ENCODE measurements at regions not wholly inside any gene's neighbourhood (a gene's known extent, or its start where the extent isn't known, plus 50 kb on each side); places are given as distances from the start of the nearest gene placed in this dataset.

DNA sequence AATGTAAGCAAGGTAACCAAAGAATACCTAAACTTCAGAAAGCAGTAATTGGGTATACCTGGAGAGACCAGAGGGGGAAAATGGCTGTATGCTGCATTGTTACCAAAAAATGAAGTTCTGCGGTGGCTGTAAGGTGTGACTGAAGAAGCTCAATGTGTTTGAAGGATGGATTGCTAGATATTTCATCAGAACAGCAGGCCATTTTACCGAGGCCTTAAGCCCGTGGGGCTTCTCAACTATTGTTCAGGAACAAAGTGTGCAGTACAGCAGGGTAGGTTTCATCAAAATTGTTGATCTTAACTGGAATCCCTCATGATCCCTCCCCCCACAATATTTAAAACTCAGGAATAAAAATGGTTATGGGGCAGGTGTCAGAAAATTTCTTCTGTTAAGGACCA is 204.0 kb upstream of the GHITM start:
- DNase-seq = no peak

DNA sequence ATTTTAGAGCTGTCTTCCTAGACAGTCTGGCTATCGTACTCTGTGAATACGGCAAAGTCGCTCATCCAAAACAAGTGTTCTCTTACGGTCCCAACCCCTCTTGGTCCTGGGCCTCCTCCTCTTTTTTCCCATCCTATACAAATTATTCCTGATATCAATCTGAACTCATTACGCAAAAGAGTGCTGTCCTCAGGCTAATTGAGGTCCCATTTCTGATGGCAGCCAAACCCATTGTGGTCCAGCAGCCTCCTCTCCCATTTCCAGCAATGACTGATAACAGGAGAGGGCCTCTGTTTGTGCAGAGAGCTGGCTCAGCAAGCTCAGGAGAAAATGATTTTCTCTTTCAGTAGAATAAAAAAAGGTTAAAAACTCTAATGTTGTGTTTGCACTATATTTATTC is 203.4 kb upstream of the GHITM start:
- DNase-seq = no peak

DNA sequence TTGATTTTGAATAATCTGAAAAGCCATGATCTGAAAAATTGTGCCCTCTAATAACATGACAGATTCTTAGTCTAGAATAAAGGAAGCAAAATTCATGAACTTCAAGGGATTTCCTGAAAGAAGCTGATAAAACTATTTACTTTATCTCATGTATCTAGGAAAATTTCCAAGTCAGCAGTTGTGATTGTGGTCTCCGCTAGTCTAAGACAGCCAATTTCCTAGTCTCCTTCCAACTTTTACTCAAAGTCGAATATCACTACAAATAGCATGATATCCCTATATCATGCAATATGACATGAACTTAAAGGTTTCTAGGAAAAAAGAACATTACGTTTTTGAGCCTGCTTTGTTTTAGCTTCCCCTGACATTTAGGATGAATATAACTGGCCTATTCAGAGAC is 202.1 kb upstream of the GHITM start:
- DNase-seq = peak in 1 of 3 donors; percentile 13

DNA sequence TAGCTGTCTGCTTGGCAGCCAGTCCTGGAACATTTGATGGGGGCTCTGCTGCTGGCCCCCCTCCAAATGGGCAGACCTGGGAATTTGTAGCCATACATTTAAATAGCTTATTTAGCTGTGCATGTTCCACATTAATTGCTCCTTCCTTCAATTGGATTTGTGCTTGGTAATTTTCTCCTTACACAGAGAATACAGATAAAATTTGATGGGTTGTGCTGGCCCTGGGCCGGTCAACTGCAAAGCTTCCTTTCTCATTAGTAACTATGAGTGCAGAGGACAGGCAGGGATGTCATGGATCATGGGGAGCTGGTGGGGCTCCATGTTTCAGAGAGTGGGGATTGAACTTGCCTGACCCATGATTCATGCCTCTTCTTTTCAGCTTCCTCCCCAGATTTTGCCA is 201.5 kb upstream of the GHITM start:
- no peak for DNase-seq

DNA sequence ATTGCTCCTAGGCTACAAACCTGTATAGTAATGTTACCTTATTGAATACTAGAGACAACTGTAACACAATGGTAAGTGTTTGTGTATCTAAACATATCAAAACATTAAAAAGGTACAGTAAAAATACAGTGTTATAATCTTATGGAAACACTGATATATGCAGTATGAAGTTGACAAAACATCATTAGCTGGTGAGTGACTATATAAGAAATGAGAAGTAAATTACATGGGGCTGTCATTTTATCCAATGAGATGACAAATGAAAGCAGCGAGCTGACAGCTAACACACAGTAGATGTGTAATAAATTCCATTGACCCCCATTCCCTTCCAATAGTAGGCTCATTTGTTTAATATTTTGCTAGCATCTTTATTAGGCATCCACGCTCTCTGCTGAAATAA is 198.1 kb upstream of the GHITM start:
- DNase-seq = no peak

DNA sequence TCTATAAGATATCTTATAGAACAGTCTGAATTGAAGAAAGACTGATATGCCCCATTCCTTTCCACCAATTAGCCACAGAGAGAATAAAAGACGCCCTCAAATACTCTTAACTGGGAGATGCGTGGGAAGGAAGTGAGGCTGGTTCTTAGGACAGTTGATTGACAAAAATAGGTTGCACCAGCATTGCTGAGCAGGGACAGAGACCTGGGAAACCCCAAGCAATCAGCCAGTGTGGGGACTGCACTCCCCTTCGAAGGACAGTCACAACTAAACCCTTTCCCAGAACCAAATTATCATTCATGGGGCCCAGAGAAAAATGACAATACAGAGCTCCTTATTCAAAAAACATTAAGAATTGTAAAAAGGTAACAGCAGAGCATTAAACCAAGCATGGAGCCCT is 196.9 kb upstream of the GHITM start:
- DNase-seq = no peak

DNA sequence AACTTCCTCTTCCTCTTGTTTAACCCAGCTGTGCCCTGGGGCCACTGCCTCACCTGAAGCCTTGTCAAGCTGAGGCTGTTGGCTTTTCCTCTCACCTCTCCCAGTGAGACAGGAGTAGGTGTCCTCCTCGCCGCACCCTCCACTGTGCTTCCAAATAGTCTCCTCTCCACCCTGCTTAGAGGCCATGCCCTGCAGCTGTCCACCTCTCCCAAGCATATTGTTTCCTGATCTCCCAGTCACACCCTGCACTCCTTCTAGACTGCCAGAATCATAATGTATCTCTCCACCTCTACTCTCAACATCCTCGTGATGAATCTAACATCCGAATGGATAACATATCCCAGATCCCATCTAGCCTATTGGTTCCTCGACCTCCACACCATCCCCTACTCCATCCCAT is 196.3 kb upstream of the GHITM start:
- no peak for DNase-seq

DNA sequence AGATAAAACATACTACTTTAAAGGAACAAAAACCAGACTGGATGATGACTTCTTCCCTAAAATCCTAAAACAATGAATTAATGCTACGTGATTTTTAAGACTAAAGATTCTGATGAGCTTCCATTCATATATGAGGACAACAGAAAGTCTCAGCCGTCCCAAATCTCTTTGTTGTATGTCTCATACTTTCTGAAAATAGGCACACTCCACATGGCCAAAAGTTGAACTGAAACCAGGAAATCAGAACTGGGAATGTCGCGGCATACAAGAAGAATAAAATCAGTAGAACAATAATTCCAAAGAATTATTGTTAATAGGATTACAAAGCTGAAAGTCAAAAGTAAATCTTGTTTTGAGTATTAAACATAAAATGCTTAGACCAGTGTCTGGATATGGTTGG is 195.4 kb upstream of the GHITM start:
- no peak for DNase-seq

DNA sequence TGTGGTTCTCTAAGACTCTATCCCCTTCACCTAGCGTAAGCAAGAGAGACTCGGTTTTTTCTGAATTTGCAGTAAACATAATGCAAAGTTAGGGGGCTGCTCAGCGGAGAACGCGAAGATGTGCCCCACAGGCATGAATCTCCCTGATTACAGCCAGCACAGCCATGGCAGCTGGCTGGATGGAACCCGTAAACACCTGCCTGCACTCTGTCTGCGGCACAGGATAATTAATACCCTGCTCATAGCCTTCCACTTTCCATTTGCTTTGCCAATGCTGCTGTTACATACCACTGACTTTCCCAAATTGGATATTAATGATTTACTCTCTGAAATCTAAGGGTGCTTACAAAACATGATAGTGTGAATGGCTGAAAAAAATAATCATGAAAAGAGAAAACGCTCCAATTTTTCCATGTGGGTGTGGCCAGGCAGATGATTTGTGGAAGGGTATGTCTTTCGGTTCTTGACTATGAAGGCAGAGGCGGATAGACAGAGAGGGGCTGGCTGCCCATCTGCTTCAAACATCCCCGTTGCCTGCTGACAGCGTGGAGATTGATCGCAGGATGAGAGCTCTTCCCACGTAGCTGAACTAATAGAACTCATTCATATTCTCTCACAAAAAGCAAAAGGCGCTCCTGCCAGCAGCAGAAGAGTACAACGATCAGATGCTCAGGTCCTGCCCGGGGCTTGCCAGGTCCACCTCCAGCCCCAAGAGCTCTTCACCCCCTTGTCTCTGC is 193.2 kb upstream of the GHITM start:
- DNase-seq = no peak

DNA sequence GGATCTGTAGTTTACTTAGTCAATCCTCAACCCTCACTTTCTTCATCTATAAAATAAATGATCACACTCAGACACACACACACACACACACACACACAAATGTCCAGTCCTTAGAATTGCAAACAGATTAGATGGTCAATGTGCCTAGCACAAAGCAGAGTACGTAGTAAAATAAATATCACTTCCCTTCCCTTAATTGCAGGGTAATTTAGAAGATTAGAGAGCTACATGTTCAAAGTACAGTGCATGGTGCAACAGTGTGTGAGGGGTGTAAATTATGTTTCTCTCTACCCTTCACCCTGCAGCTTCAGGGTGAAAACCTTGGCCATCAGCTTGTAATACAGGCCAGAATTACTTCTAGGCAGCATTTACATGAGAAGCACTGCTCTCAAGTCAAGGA is 187.0 kb upstream of the GHITM start:
- DNase-seq = no peak

DNA sequence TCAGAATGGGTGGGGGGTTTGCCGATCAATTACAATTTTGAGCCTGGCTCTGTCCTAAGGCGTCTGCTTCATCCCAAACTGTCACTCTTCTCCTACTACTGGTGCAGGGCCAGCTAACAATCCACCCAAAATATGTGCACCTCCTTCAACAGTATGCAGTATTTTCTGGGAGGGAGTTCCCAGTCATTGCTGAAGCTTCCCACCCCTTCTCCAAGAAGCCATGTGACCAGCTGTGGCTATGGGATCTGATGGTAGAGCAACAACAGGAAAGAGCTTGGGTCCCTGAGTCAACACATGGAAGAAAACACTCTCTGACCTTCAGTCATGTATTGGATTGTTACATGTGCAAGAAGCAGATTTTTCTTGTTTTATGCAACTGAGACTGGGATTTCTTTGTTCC is 185.7 kb upstream of the GHITM start:
- DNase-seq = no peak

DNA sequence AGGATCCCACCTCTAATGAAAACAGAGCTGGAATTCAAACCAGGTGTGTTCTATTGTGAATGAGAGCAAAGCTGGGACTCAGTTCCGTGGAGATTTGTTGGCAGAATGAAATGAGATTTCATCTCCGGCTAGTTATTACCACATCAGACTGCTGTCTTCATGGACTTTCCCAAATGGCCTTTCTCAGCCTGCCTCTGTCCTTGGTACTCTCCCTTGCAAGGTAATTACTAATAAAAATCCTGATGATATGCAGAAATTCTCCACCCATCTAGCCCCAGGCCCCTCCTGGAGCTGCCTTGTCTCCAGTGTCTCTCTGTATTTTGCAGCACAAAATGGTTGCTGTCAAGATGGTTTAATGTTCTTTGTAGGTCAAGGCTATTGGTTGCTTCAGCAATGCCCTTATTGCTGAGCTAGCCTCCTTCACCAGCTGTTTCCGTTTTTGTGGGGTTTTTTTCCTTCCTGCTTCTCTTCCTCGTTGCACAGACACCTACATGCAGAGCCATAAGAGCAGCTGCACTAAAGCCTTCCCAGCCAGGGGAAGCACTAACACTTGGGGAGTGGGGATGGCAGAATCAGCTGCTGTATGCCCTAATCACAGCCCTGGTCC is 185.0 kb upstream of the GHITM start:
- DNase-seq = no peak

DNA sequence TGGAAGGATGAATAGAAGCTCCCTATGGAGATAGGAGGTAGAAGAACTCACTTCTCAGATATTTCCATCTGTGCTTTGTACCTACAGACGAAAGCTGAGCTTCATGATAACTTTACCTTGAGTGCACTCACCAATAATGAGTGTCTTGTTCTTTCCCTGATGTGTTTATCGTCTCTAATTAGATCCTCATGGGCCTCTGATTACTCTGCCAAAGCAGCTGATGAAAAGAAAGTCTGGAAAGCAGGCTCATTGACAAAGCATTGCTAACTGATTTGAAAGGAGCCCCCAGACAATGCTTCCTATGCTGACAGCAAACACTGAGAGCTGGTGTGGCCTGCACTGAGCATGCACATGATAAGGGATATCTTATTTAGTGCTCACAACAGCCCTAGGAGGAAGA is 183.9 kb upstream of the GHITM start:
- no peak for DNase-seq

DNA sequence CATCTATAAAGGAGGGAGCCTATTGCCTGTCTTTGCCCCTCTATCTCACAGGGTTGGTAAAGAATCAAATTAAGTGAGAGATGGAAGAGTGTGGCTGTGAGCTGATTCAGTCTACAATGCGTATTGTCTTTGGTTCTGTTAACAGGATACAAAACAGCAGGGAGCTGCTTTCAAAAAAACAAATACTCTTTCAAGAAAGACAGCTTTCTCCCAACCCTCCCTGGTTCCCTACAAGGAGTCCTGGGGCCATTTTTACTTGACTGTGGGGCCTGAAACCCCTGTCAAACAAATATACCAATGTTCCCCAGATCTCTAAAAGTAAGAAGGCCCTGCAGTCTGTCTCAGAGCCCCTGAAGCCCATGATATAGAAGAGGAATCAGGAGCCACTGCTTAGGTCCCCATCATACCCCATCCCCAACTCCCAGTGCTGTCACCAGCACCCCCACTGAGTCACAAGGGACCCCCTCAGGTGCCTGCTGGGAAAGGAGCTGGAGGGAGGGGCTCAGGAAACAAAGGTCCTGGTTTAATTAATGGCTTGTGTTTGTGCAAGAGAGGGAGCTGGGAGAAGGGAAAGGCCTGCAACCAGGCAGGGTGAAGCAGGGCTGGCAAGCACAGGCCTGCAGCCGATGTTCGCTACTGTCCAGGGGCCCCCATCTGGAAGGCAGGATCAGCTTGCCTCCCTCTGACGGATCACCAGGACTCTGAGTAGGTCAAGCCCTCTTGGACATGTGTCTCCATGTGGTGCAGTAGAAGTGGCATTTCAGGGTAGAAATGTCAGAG is 182.0 kb upstream of the GHITM start:
- no peak for DNase-seq

DNA sequence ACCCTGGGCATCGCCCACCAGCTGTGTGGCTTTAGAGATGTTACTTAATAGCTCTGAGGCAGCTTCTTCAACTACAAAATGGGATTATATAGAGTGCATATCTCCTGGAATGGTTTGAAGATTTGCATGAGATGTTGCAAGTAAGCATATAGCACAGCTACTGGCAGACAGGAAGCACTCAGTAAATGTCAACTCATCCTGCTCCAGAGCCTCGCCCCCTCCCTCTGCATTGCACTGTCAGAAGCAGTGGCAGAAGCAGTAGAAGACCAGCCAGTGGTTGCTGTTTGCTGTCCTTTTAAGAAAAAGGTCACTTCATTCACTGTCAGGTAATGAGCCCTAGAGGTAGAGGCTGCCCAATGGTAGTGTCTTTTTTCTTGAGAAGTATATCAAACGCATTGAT is 180.0 kb upstream of the GHITM start:
- no peak for DNase-seq

DNA sequence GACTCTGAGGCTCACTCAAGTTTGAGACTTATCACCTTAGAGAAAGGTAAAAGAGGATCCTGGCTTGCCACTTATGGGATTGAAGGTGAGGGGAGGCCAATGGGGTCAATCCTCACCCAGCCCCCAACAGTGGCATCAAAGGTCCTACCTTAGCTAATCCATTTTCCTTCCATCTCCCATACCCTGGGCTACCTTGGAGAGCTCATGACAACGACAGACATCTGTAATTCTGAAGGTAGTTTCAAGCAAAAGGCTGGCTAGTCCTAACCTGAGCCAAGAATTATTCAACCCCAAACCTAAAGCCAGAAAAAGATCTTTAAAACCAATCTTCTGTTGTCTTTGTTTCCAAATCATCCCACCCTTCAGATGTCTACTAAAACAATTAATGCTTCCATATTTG is 179.2 kb upstream of the GHITM start:
- DNase-seq = no peak

DNA sequence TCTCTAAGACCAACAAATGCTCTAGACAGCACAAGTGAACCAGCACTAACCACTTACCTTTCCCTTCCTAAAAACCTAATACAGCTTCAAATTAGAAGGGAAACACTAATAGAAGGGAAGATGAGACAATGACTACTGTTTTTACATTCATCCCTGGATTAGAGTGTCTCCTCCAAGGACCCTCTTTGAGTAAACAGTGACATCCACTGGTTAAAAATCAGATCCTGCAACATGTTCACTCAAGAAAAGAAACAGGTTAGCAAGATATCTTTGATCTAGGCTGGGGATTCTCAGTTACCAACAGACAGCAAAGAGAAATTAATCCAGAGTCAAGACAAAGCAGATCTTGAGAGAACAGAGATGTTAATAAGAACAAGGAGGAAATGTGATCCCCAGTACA is 177.7 kb upstream of the GHITM start:
- peak in 1 of 3 donors; percentile 18 for DNase-seq

DNA sequence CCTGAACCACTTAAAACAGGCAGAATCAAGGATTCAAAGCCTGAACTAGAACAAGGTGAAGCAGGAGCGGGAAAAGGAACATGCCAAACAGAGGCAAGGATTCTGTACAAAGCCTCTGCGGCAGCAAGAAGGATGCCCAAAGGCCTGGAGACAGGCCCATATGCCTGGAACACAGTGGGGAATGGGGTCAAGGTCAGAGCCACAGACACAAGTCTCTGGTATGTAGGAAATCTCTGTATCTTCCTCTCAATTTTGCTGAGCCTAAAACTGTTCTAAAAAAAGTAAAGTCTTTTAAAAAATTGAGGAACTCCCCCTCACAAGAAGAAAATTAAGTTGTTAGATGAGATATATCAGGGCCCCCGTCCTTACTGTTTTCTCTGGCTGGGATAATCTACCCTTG is 175.9 kb upstream of the GHITM start:
- DNase-seq = no peak

DNA sequence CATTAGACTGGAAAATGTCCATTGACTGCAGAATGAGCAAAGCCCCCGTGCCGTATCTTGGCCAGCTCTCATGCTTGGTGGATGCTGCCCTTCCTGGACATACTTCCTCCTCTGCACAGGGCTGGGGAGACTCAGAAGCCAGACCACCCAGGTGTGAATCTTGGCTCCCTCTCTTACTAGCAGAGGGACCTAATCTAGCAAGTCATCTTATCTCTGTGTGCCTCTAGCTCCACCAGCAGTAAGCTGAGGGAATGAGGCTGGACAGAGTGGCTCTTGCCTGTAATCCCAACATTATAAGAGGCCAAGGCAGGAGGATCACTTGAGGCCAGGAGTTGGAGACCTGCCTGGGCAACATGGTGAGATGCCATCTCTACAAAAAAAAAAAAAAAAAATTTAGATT is 173.8 kb upstream of the GHITM start:
- no peak for DNase-seq

DNA sequence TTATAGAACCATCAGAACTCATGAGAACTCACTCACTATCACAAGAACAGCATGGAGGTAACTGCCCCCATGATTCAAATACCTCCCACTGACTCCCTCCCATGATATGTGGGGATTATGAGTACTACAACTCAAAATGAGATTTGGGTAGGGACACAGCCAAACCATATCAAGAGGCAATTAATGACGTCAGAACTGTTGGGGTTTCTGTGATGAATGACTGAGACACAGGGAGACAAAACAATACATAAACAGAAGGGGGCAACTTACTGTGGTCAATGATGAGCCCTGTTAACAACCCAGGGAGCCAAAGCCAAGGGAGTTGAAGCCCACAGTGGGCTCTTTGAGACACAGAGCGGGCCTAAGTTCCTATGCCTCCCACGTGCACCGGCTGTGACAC is 171.3 kb upstream of the GHITM start:
- no peak for DNase-seq

DNA sequence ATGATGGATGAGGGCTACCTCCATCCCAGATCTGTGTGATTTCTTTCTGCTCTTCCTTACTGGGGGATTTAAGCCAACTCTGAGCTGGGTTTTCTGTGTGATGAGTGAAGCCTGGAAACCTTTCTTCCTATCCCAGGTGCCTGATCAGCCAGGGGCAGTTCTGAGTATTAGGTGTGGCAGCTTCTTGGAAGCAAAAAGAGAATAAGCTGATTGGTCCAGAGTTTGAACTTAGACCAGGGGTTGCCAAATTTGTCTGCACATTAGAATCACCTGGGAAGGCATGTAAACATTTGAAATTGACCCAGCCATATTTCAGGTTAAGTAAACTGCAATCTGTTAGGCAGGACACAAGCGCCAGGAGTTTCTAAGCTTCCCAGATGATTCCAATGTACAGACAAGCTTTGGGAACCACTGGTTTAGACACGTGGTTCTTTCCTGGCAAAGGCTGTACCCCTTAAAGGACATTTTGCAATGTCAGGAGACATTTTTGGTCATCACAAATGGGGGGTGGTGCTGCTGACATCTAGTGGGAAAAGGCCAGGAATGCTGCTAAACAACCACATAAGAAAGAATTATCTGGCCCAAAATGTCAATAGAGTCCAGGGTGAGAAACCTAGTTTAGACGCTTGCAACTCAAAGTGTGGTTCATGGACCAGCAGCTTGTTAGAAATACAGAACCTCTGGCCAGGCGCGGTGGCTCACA is 160.5 kb upstream of the GHITM start:
- no peak for DNase-seq

DNA sequence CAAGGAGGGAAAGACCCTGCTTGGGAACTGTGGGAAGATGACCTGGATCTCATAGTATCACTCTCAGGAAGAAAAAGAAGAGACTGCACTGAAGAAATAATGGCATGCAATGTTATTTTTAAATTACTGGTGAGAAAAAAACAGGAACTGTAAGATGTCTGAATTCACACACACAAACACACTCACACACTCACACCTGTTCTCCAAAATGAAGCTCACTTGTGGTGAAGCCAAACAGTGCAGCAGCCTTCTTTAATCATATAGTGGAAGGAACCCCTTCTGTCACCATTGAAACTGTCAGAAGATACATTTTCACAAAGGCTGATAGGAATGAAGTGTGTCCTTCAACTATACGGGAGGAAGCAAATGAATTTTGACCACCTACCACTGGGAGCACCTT is 156.5 kb upstream of the GHITM start:
- no peak for DNase-seq
